ENCODE measurements at regions not wholly inside any gene's neighbourhood (a gene's known extent, or its start where the extent isn't known, plus 50 kb on each side); places are given as distances from the start of the nearest gene placed in this dataset.

- H3K27me3 Mint-ChIP-seq (ENCODE audit: low read depth), result no peaks in the 10 kb centered on the region
- peaks cover 3% of the 10 kb centered on the region for H3K9me3 Mint-ChIP-seq
- H3K4me3 Mint-ChIP-seq, result no peak overlapping the region
- no peak overlapping the region for H3K27ac Mint-ChIP-seq
- no peaks in the 10 kb centered on the region for H3K36me3 Mint-ChIP-seq (ENCODE audit: low read depth)
- peaks cover 15% of the 10 kb centered on the region for H3K4me1 Mint-ChIP-seq
- TF ChIP-seq CTCF (IDR thresholded peaks at IDR 0.05; ENCODE audit: unreplicated experiment in 3 of 3), result no peak
These were observed 316.2 kb upstream of the CD180 start for GRCh38 chr5:67512758-67513157.

- H3K4me3 Mint-ChIP-seq, result no peak overlapping the region
- peaks cover 3% of the 10 kb centered on the region for H3K9me3 Mint-ChIP-seq
These were observed 315.3 kb upstream of the CD180 start for GRCh38 chr5:67511911-67512310.

GRCh38 chr5:67510204-67510603, 313.6 kb upstream of the CD180 start:
- peaks cover 15% of the 10 kb centered on the region for H3K4me1 Mint-ChIP-seq
- no peaks in the 10 kb centered on the region for H3K27me3 Mint-ChIP-seq (ENCODE audit: low read depth)
- peaks cover 3% of the 10 kb centered on the region for H3K9me3 Mint-ChIP-seq
- no peak for TF ChIP-seq CTCF (IDR thresholded peaks at IDR 0.05; ENCODE audit: unreplicated experiment in 3 of 3)
- H3K27ac Mint-ChIP-seq, result no peak overlapping the region
- H3K36me3 Mint-ChIP-seq (ENCODE audit: low read depth), result no peaks in the 10 kb centered on the region
- H3K4me3 Mint-ChIP-seq, result no peak overlapping the region

More at GRCh38 chr5:67511911-67512310, 315.3 kb upstream of the CD180 start:
- H3K4me1 Mint-ChIP-seq, result peaks cover 10% of the 10 kb centered on the region
- no peak for TF ChIP-seq CTCF (IDR thresholded peaks at IDR 0.05; ENCODE audit: unreplicated experiment in 3 of 3)
- H3K27me3 Mint-ChIP-seq (ENCODE audit: low read depth), result no peaks in the 10 kb centered on the region
- H3K36me3 Mint-ChIP-seq (ENCODE audit: low read depth), result no peaks in the 10 kb centered on the region
- H3K27ac Mint-ChIP-seq, result no peak overlapping the region

- Mint-ChIP-seq H3K4me3 (no peak overlapping the region), H3K4me1 (peaks cover 15% of the 10 kb centered on the region), H3K27ac (no peak overlapping the region), H3K36me3 (ENCODE audit: low read depth) (no peaks in the 10 kb centered on the region), H3K9me3 (peaks cover 3% of the 10 kb centered on the region), H3K27me3 (ENCODE audit: low read depth) (no peaks in the 10 kb centered on the region)
- no peak for TF ChIP-seq CTCF (IDR thresholded peaks at IDR 0.05; ENCODE audit: unreplicated experiment in 3 of 3)
These were observed 313.0 kb upstream of the CD180 start for GRCh38 chr5:67509402-67510186.

- TF ChIP-seq CTCF (IDR thresholded peaks at IDR 0.05; ENCODE audit: unreplicated experiment in 3 of 3), result peak in 1 of 3 experiments; percentile 6
- H3K27ac Mint-ChIP-seq, result no peak overlapping the region
- H3K36me3 Mint-ChIP-seq (ENCODE audit: low read depth), result no peaks in the 10 kb centered on the region
- no peak overlapping the region for H3K4me3 Mint-ChIP-seq
- peaks cover 3% of the 10 kb centered on the region for H3K9me3 Mint-ChIP-seq
- H3K27me3 Mint-ChIP-seq (ENCODE audit: low read depth), result no peaks in the 10 kb centered on the region
- peaks cover 8% of the 10 kb centered on the region for H3K4me1 Mint-ChIP-seq
These were observed 309.6 kb upstream of the CD180 start for GRCh38 chr5:67506241-67506640.

- no peak overlapping the region for H3K27ac Mint-ChIP-seq
- H3K27me3 Mint-ChIP-seq (ENCODE audit: low read depth), result no peaks in the 10 kb centered on the region
- no peak overlapping the region for H3K4me3 Mint-ChIP-seq
- H3K4me1 Mint-ChIP-seq, result peaks cover 8% of the 10 kb centered on the region
- H3K36me3 Mint-ChIP-seq (ENCODE audit: low read depth), result peaks cover 10% of the 10 kb centered on the region
- no peak for TF ChIP-seq CTCF (IDR thresholded peaks at IDR 0.05; ENCODE audit: unreplicated experiment in 3 of 3)
- peaks cover 15% of the 10 kb centered on the region for H3K9me3 Mint-ChIP-seq
These were observed 306.4 kb upstream of the CD180 start for GRCh38 chr5:67502951-67503350.

Data from nephron (organoid).